ENCODE measurements at regions not wholly inside any gene's neighbourhood (a gene's known extent, or its start where the extent isn't known, plus 50 kb on each side); places are given as distances from the start of the nearest gene placed in this dataset.

DNA sequence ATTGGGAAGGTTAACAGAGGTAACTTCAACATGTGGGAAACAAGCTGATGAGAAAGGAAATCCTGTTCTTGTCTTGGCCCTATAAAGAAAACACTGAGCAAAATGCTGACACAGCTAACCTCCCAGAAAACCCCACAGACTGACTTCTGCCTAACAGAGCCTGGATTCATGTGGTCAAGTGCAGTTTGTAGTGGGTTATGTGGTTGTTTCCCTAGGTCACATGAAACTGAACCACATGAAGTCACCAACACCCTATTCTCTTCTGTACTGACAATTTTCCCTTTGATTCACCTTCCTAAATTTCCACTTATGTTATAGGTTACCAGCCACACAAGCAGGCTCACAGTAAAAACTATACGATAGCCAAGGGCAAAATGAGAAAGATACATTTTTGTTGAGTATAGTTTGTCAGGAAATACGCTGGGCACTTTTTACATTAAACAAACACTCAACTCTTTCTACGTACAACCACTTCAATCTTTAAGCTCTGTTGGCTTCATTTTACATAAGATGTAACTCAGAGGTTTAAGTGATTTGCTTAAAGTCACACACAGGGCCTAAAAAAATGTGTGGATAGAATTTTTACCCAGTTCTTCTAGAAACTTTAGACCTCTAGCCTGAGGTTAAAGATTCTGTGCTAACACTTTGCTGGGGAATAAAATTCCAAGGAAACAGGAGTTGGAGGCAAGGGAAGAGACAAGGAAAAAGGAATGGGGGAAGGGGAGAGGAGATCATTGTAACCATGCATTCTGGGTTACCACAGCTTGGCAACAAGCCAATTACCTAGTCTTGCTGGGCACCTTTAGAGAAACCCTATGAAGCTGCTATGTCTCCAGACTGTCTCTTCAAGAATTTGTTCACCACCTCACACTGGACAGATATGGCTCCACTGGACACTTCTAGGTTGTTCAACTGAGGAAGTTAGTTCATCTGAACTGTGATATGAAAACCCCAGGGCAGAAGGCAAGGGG lies 601.6 kb upstream of the USP24 start:
- TF ChIP-seq CTCF (IDR thresholded peaks at IDR 0.05; ENCODE audit: low read depth, low read length, missing control alignments): no peak
- DNase-seq (ENCODE audit: low read depth): no peak
- no peak overlapping the region for H3K4me3 ChIP-seq (ENCODE audit: low read depth, low read length)

GRCh38 chr1:55815745-55816455 lies 600.7 kb upstream of the USP24 start:
- TF ChIP-seq CTCF (IDR thresholded peaks at IDR 0.05; ENCODE audit: low read depth, low read length, missing control alignments): no peak
- DNase-seq (ENCODE audit: low read depth): no peak
- no peak overlapping the region for H3K4me3 ChIP-seq (ENCODE audit: low read depth, low read length)

GRCh38 chr1:55814967-55815366 lies 599.8 kb upstream of the USP24 start:
- no peak for DNase-seq (ENCODE audit: low read depth)
- TF ChIP-seq CTCF (IDR thresholded peaks at IDR 0.05; ENCODE audit: low read depth, low read length, missing control alignments): no peak

DNA sequence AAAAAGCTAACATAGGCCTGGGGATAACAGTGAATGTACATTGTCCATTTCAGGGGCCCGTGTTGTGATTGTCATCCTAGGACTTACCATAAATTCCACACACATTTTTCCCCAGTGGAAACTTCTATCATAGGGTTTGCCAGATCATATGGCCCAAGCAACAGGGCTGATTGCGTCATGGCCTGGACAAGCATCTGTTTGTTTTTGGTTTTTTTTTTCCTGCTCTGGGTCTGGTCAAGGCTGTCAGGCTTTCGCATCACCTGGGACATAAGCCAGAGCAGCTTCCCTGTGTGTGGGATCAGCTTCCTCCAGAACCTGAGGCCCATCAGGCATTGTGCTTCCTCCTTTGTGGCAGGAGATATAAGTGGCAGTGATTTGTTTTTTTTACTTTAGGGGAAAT lies 598.5 kb upstream of the USP24 start:
- no peak for TF ChIP-seq CTCF (IDR thresholded peaks at IDR 0.05; ENCODE audit: low read depth, low read length, missing control alignments)
- DNase-seq (ENCODE audit: low read depth): no peak
- H3K4me3 ChIP-seq (ENCODE audit: low read depth, low read length): no peak overlapping the region

More at GRCh38 chr1:55814967-55815366, 599.8 kb upstream of the USP24 start:
- no peak overlapping the region for H3K4me3 ChIP-seq (ENCODE audit: low read depth, low read length)

- no peak overlapping the region for H3K4me3 ChIP-seq (ENCODE audit: low read depth, low read length)
- no peak for TF ChIP-seq CTCF (IDR thresholded peaks at IDR 0.05; ENCODE audit: low read depth, low read length, missing control alignments)
- DNase-seq (ENCODE audit: low read depth): no peak
These were observed 597.1 kb upstream of the USP24 start for GRCh38 chr1:55812281-55812680.

- no peak for TF ChIP-seq CTCF (IDR thresholded peaks at IDR 0.05; ENCODE audit: low read depth, low read length, missing control alignments)
- H3K4me3 ChIP-seq (ENCODE audit: low read depth, low read length): no peak overlapping the region
- no peak for DNase-seq (ENCODE audit: low read depth)
These were observed 593.1 kb upstream of the USP24 start for GRCh38 chr1:55808263-55808662.

All from GM12864 (cell line).